H1 (cell line): ENCODE measurements at regions not wholly inside any gene's neighbourhood (a gene's known extent, or its start where the extent isn't known, plus 50 kb on each side); places are given as distances from the start of the nearest gene placed in this dataset.

Source experiments
- CTCF ChIA-PET: fragments of 300-600 bp; sonication (Branson Sonifier 250); formaldehyde crosslinking; loops from one replicate; lab custom pipeline; 2021; ENCODE audit not compliant: partially characterized antibody; lab: Charles Lee
- POLR2A ChIA-PET: fragments of 300-600 bp; sonication (Branson Sonifier 250); formaldehyde crosslinking; loops from one replicate; lab custom pipeline; 2021; ENCODE audit warnings: inconsistent platforms; ENCODE audit not compliant: partially characterized antibody; lab: Charles Lee
- DNase-seq, 2 experiments: peaks; one replicate each; pipeline versions ENCODE4 v3.0.0 to v3.0.0-alpha.2; 2010 to 2022; ENCODE audit warnings: low spot score in 2 of 2, low read depth in 1 of 2, mixed read lengths in 1 of 2
- FAIRE-seq: peaks from 2 replicates; lab custom pipeline; 2011; peaks lifted over from hg19 to GRCh38; lab: Jason Lieb, UNC
- H2AFZ ChIP-seq: 2 replicates; pipeline ENCODE4 v1.8.1; 2012; ENCODE audit warnings: low read length, inconsistent platforms
- H2AK5ac ChIP-seq: 2 replicates; pipeline ENCODE4 v1.6.1; 2013; ENCODE audit warnings: low read depth, low read length
- H2BK120ac ChIP-seq: replicated peaks from 2 replicates; pipeline ENCODE3; 2013; ENCODE audit warnings: low read depth, low read length, inconsistent platforms
- H2BK12ac ChIP-seq: 2 replicates; pipeline ENCODE4 v1.6.1; 2013; ENCODE audit warnings: low read depth, low read length
- H2BK15ac ChIP-seq: 2 replicates; pipeline ENCODE4 v1.6.1; 2013; ENCODE audit warnings: low read length
- H2BK20ac ChIP-seq: 2 replicates; pipeline ENCODE4 v1.6.1; 2013; ENCODE audit warnings: low read length
- H2BK5ac ChIP-seq: 2 replicates; pipeline ENCODE4 v1.6.1; 2013; ENCODE audit warnings: low read depth, low read length
- H3K14ac ChIP-seq: 2 replicates; pipeline ENCODE4 v1.6.1; 2013; ENCODE audit warnings: inconsistent platforms; ENCODE audit not compliant: insufficient read length
- H3K18ac ChIP-seq: 2 replicates; pipeline ENCODE4 v1.6.1; 2013; ENCODE audit warnings: low read length; ENCODE audit errors: extremely low read depth
- H3K23ac ChIP-seq: 2 replicates; pipeline ENCODE4 v1.6.1; 2013; ENCODE audit warnings: inconsistent platforms; ENCODE audit not compliant: insufficient read length
- H3K23me2 ChIP-seq: 2 replicates; pipeline ENCODE4 v1.6.1; 2013; ENCODE audit warnings: low read depth, low read length
- H3K27ac ChIP-seq: 2 replicates; pipeline ENCODE4 v1.6.1; 2011; ENCODE audit warnings: low read depth, low read length, inconsistent platforms
- H3K27me3 ChIP-seq, 4 experiments: replicated peaks in 1 of 4; 1 replicate in 1 of 4; 2 replicates in 3 of 4; pipeline versions ENCODE4 v1.6.1 to v1.8.1; 2011 to 2013; ENCODE audit warnings: low read length in 3 of 4, mild to moderate bottlenecking in 3 of 4, inconsistent platforms in 2 of 4, mixed read lengths in 2 of 4, moderate library complexity in 1 of 4; ENCODE audit not compliant: control insufficient read depth in 3 of 4, insufficient read depth in 3 of 4; ENCODE audit errors: extremely low read depth in 1 of 4
- H3K36me3 ChIP-seq, 4 experiments: 2 replicates each; pipeline versions ENCODE4 v1.6.1 to v1.8.1; 2011 to 2013; ENCODE audit warnings: mild to moderate bottlenecking in 4 of 4, low read length in 3 of 4, moderate library complexity in 2 of 4, control low read depth in 1 of 4, inconsistent platforms in 1 of 4; ENCODE audit not compliant: insufficient read depth in 4 of 4, control insufficient read depth in 2 of 4
- H3K4ac ChIP-seq: replicated peaks from 2 replicates; pipeline ENCODE3; 2013; ENCODE audit warnings: low read length, low read depth, mixed read lengths, inconsistent platforms; ENCODE audit not compliant: insufficient read length
- H3K4me1 ChIP-seq, 4 experiments: replicated peaks in 1 of 4; 1 replicate in 1 of 4; 2 replicates in 3 of 4; pipeline versions ENCODE4 v1.6.1 to v1.8.1; 2011 to 2013; ENCODE audit warnings: low read length in 3 of 4, inconsistent platforms in 2 of 4, mixed read lengths in 1 of 4; ENCODE audit not compliant: insufficient read depth in 4 of 4, control insufficient read depth in 3 of 4
- H3K4me2 ChIP-seq, 2 experiments: 2 replicates each; pipeline versions ENCODE4 v1.6.1 to v1.8.1; 2011 to 2013; ENCODE audit warnings: low read depth in 2 of 2, low read length in 2 of 2, control low read depth in 1 of 2, inconsistent platforms in 1 of 2, mild to moderate bottlenecking in 1 of 2; ENCODE audit not compliant: insufficient read depth in 1 of 2
- H3K4me3 ChIP-seq, 4 experiments: fragments of 200-600, 300-600 bp in 1 of 4; sonication (generic), shearing (Covaris generic), sonication (Bioruptor Twin) in 1 of 4; 2 replicates each; pipeline versions ENCODE4 v1.5.1 to v1.8.1; 2011 to 2016; ENCODE audit warnings: low read length in 4 of 4, low read depth in 3 of 4, control low read depth in 2 of 4, inconsistent platforms in 2 of 4, mild to moderate bottlenecking in 2 of 4, mixed read lengths in 1 of 4, moderate library complexity in 1 of 4; ENCODE audit not compliant: insufficient read depth in 2 of 4; ENCODE audit errors: extremely low read depth in 1 of 4
- H3K56ac ChIP-seq: replicated peaks from 2 replicates; pipeline ENCODE3; 2013; ENCODE audit warnings: low read depth, mild to moderate bottlenecking, mixed read lengths, low read length, inconsistent platforms; ENCODE audit not compliant: insufficient read length
- H3K79me1 ChIP-seq: 2 replicates; pipeline ENCODE4 v1.6.1; 2013; ENCODE audit warnings: low read depth, low read length, control low read depth
- H3K79me2 ChIP-seq, 2 experiments: 2 replicates each; pipeline versions ENCODE4 v1.6.1 to v1.8.1; 2012 to 2013; ENCODE audit warnings: low read length in 2 of 2, mild to moderate bottlenecking in 2 of 2, inconsistent platforms in 1 of 2; ENCODE audit not compliant: insufficient read depth in 2 of 2, control insufficient read depth in 1 of 2
- H3K9ac ChIP-seq, 4 experiments: replicated peaks in 1 of 4; 1 replicate in 1 of 4; 2 replicates in 3 of 4; pipeline versions ENCODE4 v1.6.1 to v1.8.1; 2011 to 2013; ENCODE audit warnings: low read depth in 3 of 4, low read length in 3 of 4, control low read depth in 2 of 4, mild to moderate bottlenecking in 2 of 4, moderate library complexity in 2 of 4, inconsistent platforms in 1 of 4; ENCODE audit errors: extremely low read depth in 1 of 4
- H3K9me3 ChIP-seq, 2 experiments: 2 replicates each; pipeline versions ENCODE4 v1.6.1 to v1.8.1; 2012 to 2013; ENCODE audit warnings: mild to moderate bottlenecking in 2 of 2, moderate library complexity in 2 of 2, control low read depth in 1 of 2, inconsistent platforms in 1 of 2, low read depth in 1 of 2, low read length in 1 of 2, mixed read lengths in 1 of 2; ENCODE audit not compliant: insufficient read depth in 2 of 2
- H4K20me1 ChIP-seq, 2 experiments: replicated peaks in 1 of 2; 2 replicates each; pipeline versions ENCODE3 to v1.8.1; 2011 to 2013; ENCODE audit warnings: inconsistent platforms in 2 of 2, low read length in 2 of 2, mild to moderate bottlenecking in 1 of 2; ENCODE audit not compliant: insufficient read depth in 2 of 2, control insufficient read depth in 1 of 2
- H4K5ac ChIP-seq: 2 replicates; pipeline ENCODE4 v1.6.1; 2013; ENCODE audit warnings: low read length, low read depth, mixed read lengths, inconsistent platforms; ENCODE audit not compliant: insufficient read length
- H4K8ac ChIP-seq: 2 replicates; pipeline ENCODE4 v1.8.0; 2013; ENCODE audit warnings: mild to moderate bottlenecking, moderate library complexity, low read length, inconsistent platforms; ENCODE audit not compliant: insufficient read depth; ENCODE audit errors: extremely low read depth
- H4K91ac ChIP-seq: replicated peaks from 2 replicates; pipeline ENCODE3; 2013; ENCODE audit warnings: low read length, mixed read lengths, inconsistent platforms; ENCODE audit not compliant: insufficient read length
- ATF3 ChIP-seq: IDR thresholded peaks from 2 replicates; pipeline ENCODE4 v1.6.1; 2011; ENCODE audit warnings: low read depth, mild to moderate bottlenecking, low read length; ENCODE audit not compliant: insufficient read depth
- BCL11A ChIP-seq, 2 experiments: IDR thresholded peaks; one replicate each; pipeline ENCODE4 v1.6.1; 2011; ENCODE audit warnings: low read depth in 2 of 2, low read length in 2 of 2, mild to moderate bottlenecking in 2 of 2
- BRCA1 ChIP-seq: IDR thresholded peaks from 2 replicates; pipeline ENCODE4 v1.6.1; 2012; ENCODE audit warnings: low read depth, low read length, improper control_type of control experiment
- CHD1 ChIP-seq: IDR thresholded peaks from 2 replicates; pipeline ENCODE4 v1.6.1; 2012; ENCODE audit warnings: low read depth, low read length, improper control_type of control experiment
- KDM4A ChIP-seq: IDR thresholded peaks from one replicate; pipeline ENCODE4 v1.7.1; 2012; ENCODE audit warnings: low read depth, mild to moderate bottlenecking, moderate library complexity, low read length, inconsistent platforms; ENCODE audit not compliant: severe bottlenecking
- KDM5A ChIP-seq: fragments of 200-600 bp; IDR thresholded peaks from 2 replicates; pipeline ENCODE4 v1.7.1; 2012; ENCODE audit warnings: mild to moderate bottlenecking, low read length, inconsistent platforms, mixed read lengths
- MAX ChIP-seq: IDR thresholded peaks from 2 replicates; pipeline ENCODE4 v1.6.1; 2012; ENCODE audit warnings: inconsistent platforms
- NANOG ChIP-seq: IDR thresholded peaks from 2 replicates; pipeline ENCODE4 v1.6.1; 2011; ENCODE audit warnings: low read length, low read depth, mild to moderate bottlenecking, inconsistent platforms; ENCODE audit not compliant: insufficient read depth, poor library complexity, severe bottlenecking
- RFX5 ChIP-seq: IDR thresholded peaks from 2 replicates; pipeline ENCODE4 v1.6.1; 2011; ENCODE audit warnings: low read depth, low read length, improper control_type of control experiment, borderline replicate concordance
- RXRA ChIP-seq: IDR thresholded peaks from 2 replicates; pipeline ENCODE4 v1.6.1; 2011; ENCODE audit warnings: low read depth, mild to moderate bottlenecking, low read length, moderate library complexity; ENCODE audit not compliant: insufficient read depth
- TAF7 ChIP-seq: optimal IDR thresholded peaks from 2 replicates; pipeline ENCODE3; 2011; ENCODE audit warnings: low read depth, mild to moderate bottlenecking, inconsistent platforms, low read length, moderate library complexity, borderline replicate concordance
- ZNF274 ChIP-seq: IDR thresholded peaks from 2 replicates; pipeline ENCODE4 v1.7.0; 2012; ENCODE audit warnings: low read length, borderline replicate concordance; ENCODE audit errors: extremely low read depth
- WGBS, 2 experiments: shearing (Covaris generic) in 1 of 2; methylation state at CpG; one replicate each; pipeline versions ENCODE4 v1.1.6 to v1.1.7; 2013 to 2015; ENCODE audit warnings: low lambda C conversion rate in 2 of 2, mixed read lengths in 2 of 2, inconsistent platforms in 1 of 2, low coverage in 1 of 2, missing lambda C conversion rate in 1 of 2; ENCODE audit not compliant: insufficient replicate concordance in 2 of 2, insufficient coverage in 1 of 2, insufficient read length in 1 of 2; ENCODE audit errors: extremely low coverage in 1 of 2, missing lambda C conversion rate in 1 of 2; 5-methylcytosine and 5-hydroxymethylcytosine counted together

- Histone ChIP-seq H3K4me2 (no peak overlapping the region), H3K23me2 (no peaks in the 10 kb centered on the region), H3K9me3 (no peaks in the 10 kb centered on the region), H4K5ac (no peak overlapping the region), H4K20me1 (no peaks in the 10 kb centered on the region), H3K23ac (no peak overlapping the region), H3K14ac (no peak overlapping the region), H2AFZ (no peak overlapping the region), H3K56ac (no peak overlapping the region), H3K4ac (no peak overlapping the region), H3K4me1 (no peaks in the 10 kb centered on the region), H3K4me3 (no peak overlapping the region), H3K18ac (no peak overlapping the region), H4K91ac (no peak overlapping the region), H2BK5ac (no peak overlapping the region), H3K36me3 (no peaks in the 10 kb centered on the region), H2BK12ac (no peak overlapping the region), H2AK5ac (no peak overlapping the region), H3K27ac (no peak overlapping the region), H3K79me2 (no peaks in the 10 kb centered on the region), H3K27me3 (no peaks in the 10 kb centered on the region), H2BK15ac (no peak overlapping the region), H2BK120ac (no peak overlapping the region), H3K79me1 (no peaks in the 10 kb centered on the region), H3K9ac (no peak overlapping the region), H4K8ac (no peak overlapping the region), H2BK20ac (no peak overlapping the region)
- TF ChIP-seq MAX, result no peak
- TF ChIP-seq KDM5A, result no peak
- no peak for TF ChIP-seq RXRA
- TF ChIP-seq BCL11A (IDR thresholded peaks at IDR 0.05; ENCODE audit: low read depth in 2 of 2, low read length in 2 of 2), result no peak
- no peak for TF ChIP-seq RFX5
- no peak for TF ChIP-seq NANOG
- no peak for TF ChIP-seq CHD1
- TF ChIP-seq BRCA1, result no peak
- TF ChIP-seq TAF7, result no peak
- TF ChIP-seq ZNF274, result no peak
- TF ChIP-seq KDM4A, result no peak
- TF ChIP-seq ATF3, result no peak
- DNase-seq, result no peak
- CTCF ChIA-PET, result interaction anchor here (1.4 kb wide), 1 partner anchor 154 kb away, joined by 3 read pairs; no protein-coding TSS in a partner anchor
- FAIRE-seq, result no peak
- 93% methylated on average over 15 of the region's 15 CpGs; no CpG with 5 or more reads in 1 of the 2 experiments for WGBS, 2 experiments
- POLR2A ChIA-PET, result no interaction called here
These were observed 175.7 kb downstream of the AXIN2 start for GRCh38 chr17:65385726-65386125.
